ENCODE measurements at regions not wholly inside any gene's neighbourhood (a gene's known extent, or its start where the extent isn't known, plus 50 kb on each side); places are given as distances from the start of the nearest gene placed in this dataset.

- no peak for TF ChIP-seq EZH2 (IDR thresholded peaks at IDR 0.05)
- TF ChIP-seq POLR2AphosphoS5 (IDR thresholded peaks at IDR 0.05; ENCODE audit: borderline replicate concordance, low read depth, low read length): no peak
Observed at GRCh38 chr3:159657629-159658028, 331.0 kb upstream of the IL12A start.

Data from SK-N-MC (cell line).